HG03095 (cell line): ENCODE measurements at regions not wholly inside any gene's neighbourhood (a gene's known extent, or its start where the extent isn't known, plus 50 kb on each side); places are given as distances from the start of the nearest gene placed in this dataset.
"Not testable (repeated sequence)": the region's sequence is repeated elsewhere in the genome, so short reads cannot be mapped to it uniquely, and the experiment has no call there.

Experiments
- ATAC-seq: cut with Tn5 transposase; IDR thresholded peaks from one replicate; pipeline ENCODE4 v1.9.1; 2021; ENCODE audit warnings: moderate library complexity; ENCODE audit not compliant: unreplicated experiment

DNA sequence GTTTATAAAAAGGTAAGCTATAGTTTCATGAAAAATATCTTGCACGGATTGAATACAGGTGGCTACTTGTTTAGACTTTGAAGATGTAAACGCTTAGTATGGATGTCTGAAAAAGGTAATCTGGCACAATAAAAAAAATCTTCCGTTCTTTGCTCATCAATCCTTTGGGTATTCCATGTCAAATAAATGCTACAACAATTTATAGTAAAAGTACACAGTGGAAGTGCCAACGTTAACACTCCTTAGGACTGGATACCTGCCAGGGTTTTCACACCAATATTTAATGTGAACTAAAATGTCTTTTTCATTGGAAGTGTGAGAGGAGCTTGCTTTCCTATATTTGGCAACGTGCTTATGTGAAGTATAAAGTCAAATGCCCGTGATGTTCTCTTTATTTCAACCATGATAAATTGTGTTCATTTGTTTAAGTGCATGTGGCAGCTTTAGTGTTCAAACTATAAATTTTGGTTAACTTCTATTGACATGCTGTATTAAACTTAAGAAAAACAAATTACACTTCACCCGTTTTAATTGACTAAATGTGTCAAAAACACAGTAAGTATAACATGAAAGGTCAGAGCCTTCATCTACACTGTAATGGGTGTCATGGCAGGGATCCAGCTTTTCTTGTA is 121.7 kb upstream of the HAND2 start:
- no peak for ATAC-seq

DNA sequence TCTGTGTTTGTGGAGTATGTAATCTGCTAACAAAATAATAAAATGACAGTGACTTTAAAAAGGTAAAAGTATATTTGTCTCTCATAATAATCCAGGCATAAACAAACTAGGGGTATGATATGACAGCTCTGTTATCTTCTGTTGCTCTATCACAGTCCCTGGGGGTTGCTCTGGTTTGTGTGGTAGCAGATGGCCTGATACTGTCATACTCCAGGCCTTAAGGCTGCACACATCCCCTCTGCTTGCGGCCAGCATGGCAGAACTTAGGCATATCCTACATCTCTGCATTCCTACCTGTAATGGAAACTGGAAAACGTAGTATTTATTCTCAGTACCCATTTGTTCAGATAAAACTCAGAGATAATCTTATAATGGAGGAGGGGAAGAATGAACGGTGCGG is 117.9 kb upstream of the HAND2 start:
- no peak for ATAC-seq

DNA sequence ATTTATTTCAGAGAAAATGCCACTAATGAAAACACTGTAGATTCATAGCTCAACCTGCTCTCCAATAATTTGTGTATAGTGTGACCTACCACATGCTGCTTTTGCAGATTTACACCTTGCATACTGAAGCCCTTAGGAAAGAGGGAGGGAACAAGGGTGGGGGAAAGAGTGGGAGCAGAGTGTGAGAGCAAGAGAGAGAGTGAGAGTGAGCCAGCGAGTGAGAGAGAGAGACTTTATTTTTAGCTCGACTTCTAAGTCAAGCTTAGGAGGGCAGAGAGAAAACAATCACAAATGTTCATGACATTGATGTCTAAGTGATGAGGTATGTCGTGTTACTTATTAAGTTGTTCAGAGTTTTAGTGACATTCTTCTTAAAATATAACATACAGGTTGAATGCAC is 112.5 kb upstream of the HAND2 start:
- ATAC-seq = no peak

DNA sequence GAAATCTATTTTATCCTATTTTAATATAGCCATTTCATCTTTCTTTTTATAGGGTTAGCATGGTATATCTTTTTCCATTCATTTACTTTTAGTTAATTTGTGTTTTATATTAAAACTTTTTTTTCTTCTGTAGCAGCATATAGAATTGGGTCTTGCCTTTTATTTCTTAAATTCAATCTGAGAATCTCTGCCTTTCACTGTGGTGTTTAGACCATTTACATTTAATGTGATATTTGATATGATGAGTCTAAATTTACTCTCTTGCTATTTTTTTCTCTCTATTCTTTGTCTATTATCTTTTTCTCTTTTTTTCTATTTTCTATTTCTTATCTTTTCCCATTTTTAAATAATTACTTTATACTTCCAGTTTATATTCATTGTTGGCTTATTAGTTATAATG is 105.4 kb upstream of the HAND2 start:
- ATAC-seq = no peak

DNA sequence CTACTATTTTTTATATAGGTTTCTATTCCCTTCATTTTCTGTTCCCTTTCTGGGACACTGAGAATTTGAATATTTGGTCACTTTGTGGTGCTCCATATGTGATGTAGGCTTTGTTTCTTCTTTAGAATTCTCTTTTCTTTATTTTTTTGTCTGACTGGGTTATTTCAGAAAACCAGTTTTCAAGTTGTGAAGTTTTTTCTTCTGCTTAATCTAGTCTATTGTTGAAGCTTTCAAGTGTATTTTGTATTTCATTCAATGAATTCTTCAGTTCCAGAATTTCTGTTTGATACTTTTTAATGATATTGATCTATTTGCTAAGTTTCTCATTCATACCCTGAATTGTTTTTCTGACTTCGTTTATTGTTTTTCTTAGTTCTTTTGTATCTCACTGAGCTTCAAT is 96.2 kb upstream of the HAND2 start:
- ATAC-seq = no peak

DNA sequence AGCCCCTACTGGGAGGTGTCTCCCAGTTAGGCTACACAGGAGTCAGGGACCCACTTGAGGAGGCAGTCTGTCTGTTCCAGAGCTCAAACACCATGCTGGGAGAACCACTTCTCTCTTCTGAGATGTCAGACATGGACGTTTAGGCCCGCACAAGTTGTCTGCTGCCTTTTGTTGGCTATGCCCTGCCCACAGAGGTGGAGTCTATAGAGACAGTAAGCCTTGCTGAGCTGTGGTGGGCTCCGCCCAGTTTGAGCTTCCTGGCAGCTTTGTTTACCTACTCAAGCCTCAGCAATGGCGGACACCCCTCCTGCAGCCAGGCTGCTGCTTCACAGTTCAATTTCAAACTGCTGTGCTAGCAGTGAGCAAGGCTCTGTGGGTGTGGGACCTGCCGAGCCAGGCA is 88.6 kb upstream of the HAND2 start:
- ATAC-seq = not testable (repeated sequence)

DNA sequence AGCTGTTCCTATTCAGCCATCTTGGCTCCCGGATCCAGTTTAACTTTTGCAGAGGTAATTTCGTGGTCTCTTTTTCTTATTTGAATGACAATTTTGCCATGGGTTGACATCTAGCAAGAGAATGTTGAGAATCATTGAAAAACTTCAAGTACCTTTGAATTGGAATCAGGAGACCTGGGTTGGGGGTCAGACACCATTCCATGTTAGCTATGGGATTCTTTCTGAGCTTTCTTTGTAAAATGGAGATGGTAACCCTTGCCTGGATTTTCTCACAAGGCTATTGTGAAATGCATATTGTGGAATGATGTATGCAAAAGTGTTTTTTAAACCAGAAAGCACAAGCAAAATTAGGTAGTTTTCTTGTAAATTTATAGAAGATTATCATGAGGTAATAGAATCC is 79.1 kb upstream of the HAND2 start:
- ATAC-seq = no peak

DNA sequence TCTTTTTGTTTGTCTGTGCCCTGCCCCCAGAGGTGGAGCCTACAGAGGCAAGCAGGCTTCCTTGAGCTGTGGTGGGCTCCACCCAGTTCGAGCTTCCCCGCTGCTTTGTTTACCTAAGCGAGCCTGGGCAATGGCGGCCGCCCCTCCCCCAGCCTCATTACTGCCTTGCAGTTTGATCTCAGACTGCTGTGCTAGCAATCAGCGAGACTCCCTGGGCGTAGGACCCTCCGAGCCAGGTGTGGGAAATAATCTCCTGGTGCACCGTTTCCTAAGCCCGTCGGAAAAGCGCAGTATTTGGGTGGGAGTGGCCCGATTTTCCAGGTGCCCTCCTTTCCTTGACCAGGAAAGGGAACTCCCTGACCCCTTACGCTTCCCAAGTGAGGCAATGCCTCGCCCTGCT is 78.6 kb upstream of the HAND2 start:
- not testable (repeated sequence) for ATAC-seq

DNA sequence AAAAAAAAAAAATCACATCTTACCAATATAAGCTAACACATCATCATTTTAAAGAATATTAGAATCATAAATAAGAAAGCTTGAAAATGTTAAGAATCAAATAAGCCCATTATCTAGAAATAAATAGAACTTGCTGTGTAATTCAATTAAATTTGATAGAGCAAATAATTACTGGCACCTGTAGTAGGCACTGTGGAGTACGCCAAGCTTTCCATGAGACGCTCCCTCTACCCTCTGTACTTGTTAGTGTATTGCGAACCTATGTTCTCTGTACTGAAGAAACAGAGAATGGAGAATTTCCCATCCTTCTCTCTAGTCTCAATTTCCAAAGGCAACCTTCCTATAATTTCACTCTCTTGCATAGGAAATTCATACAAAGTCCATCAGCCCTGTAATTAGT is 61.7 kb upstream of the HAND2 start:
- ATAC-seq = no peak

DNA sequence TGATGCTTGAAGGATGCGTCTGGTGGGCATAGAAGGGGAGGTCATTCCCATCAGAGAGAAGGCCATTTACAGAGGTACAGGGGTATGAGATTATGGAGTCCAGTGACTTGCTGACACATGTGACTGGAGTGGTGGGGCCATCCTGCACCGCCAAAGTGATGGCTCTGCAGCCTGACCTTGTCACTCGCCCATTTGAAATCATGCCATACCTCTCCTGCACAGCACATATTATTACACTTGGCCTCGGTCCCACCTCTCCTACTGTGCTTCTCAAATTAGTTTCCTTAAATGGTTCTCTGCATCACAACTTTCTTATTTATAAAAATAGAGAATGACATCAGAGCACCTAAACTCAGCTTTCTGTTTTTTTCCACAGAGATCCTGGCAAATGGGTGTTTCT is 60.7 kb upstream of the HAND2 start:
- ATAC-seq = no peak

DNA sequence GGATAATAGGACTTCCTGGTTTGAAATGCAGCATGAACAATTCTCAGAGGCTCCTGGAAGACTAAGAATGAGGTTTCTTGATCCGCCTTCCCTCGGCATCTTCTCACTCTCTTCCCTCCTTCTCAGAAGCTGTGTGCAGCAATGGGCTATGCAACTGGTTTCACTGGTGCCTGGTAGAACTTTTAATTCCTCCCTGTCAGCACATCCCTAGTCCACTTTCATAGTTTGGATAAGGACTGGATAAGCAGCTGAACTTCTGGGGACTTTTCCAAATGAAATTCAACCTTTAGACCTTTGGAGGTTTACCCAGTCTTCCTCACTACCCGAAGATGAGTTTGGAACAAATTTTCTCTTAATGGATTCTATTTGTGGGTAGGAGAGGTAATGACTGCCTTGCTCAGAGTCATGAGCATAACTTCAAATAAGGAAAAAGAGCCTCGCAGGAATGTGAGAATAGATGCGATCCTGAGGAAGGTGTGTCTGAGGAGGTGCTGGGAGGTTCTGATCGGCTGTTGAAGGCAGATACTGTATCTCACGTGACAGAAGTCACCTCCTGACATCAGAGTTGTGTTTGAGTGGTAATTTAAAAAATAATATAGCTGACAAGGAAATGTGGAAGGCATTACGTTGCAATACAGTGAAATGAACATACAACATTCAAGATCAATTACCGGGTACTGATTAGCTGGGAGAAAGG is 56.0 kb upstream of the HAND2 start:
- ATAC-seq = no peak

DNA sequence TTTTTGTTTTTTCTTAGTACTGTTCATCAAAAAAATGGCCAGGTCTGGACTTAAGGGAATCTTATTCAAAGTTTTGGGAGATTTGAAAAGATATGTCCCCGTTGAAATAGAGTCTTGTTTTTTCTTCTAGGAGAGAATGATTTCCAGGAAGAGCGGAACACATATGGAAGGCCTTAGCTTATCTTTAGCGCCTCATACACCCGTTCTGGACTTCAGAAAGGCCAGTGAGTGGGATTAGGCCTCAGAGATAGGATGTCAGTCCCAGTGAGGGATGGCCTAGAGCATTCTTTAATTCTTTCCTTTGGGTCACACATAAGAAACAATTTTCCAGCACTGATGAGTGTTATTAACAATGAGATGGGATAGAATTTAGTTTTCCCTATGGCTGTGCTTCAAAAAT is 54.5 kb upstream of the HAND2 start:
- ATAC-seq = no peak
